Memory B cell (primary cell): ENCODE measurements at regions not wholly inside any gene's neighbourhood (a gene's known extent, or its start where the extent isn't known, plus 50 kb on each side); places are given as distances from the start of the nearest gene placed in this dataset.

Source experiments
- ATAC-seq: fragments of 150-1000 bp; cut with Tn5 transposase; 2 replicates; pipeline ENCODE4 v1.10.0; 2021; ENCODE audit warnings: low read depth, mild to moderate bottlenecking, moderate library complexity
- DNase-seq, 2 donors: peaks; one replicate each; pipeline ENCODE4 v3.0.0; 2022; ENCODE audit warnings: low spot score in 2 of 2
- H3K27ac Mint-ChIP-seq: one replicate; pipeline ENCODE4 v1.8.0; 2022; ENCODE audit warnings: mild to moderate bottlenecking, moderate library complexity, mixed read lengths
- H3K27me3 Mint-ChIP-seq: one replicate; pipeline ENCODE4 v1.8.0; 2022; ENCODE audit warnings: mixed read lengths
- H3K36me3 Mint-ChIP-seq: one replicate; pipeline ENCODE4 v1.8.0; 2022; ENCODE audit warnings: mild to moderate bottlenecking, mixed read lengths
- H3K4me1 Mint-ChIP-seq: one replicate; pipeline ENCODE4 v1.8.0; 2022; ENCODE audit warnings: mixed read lengths
- H3K4me3 Mint-ChIP-seq: one replicate; pipeline ENCODE4 v1.8.0; 2022; ENCODE audit warnings: mild to moderate bottlenecking, moderate library complexity, mixed read lengths
- H3K9me3 Mint-ChIP-seq: one replicate; pipeline ENCODE4 v1.8.0; 2022; ENCODE audit warnings: mixed read lengths

DNA sequence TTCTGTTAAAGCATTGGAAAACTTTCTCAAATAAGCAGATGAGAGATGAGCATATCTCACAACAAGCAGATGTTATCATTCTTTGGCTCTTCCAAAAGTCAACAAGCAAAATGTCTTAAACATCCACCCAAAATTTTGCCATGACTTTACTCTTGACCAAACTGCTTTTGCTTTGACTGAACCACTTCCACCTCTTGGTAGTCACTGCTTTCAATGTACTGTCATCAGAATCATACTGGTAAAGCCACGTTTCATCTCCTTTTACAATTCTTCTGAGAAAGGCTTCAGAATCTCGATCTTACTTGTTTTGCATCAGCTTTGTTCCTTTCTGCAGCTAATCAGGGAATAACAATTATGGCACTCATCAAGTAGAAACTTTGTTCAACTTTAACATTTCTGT lies 498.5 kb upstream of the GJE1 start:
- H3K4me3 Mint-ChIP-seq: no peak overlapping the region

GRCh38 chr6:141624301-141624700 lies 508.4 kb upstream of the GJE1 start:
- Mint-ChIP-seq H3K27me3 (no peaks in the 10 kb centered on the region), H3K4me1 (no peaks in the 10 kb centered on the region), H3K4me3 (no peak overlapping the region), H3K27ac (no peak overlapping the region), H3K36me3 (no peaks in the 10 kb centered on the region), H3K9me3 (peaks cover 6% of the 10 kb centered on the region)
- DNase-seq (no peak), ATAC-seq (no peak)

More for the DNA sequence above, 498.5 kb upstream of the GJE1 start:
- ATAC-seq (no peak), DNase-seq (no peak)
- H3K4me1 Mint-ChIP-seq: no peaks in the 10 kb centered on the region
- no peaks in the 10 kb centered on the region for H3K9me3 Mint-ChIP-seq
- no peaks in the 10 kb centered on the region for H3K27me3 Mint-ChIP-seq
- no peak overlapping the region for H3K27ac Mint-ChIP-seq
- H3K36me3 Mint-ChIP-seq: no peaks in the 10 kb centered on the region

GRCh38 chr6:141618180-141618581 lies 514.5 kb upstream of the GJE1 start:
- Mint-ChIP-seq H3K27ac (no peak overlapping the region), H3K36me3 (no peaks in the 10 kb centered on the region), H3K27me3 (no peaks in the 10 kb centered on the region), H3K4me3 (no peak overlapping the region), H3K9me3 (no peaks in the 10 kb centered on the region), H3K4me1 (no peaks in the 10 kb centered on the region)
- no peak for DNase-seq
- ATAC-seq: no peak

DNA sequence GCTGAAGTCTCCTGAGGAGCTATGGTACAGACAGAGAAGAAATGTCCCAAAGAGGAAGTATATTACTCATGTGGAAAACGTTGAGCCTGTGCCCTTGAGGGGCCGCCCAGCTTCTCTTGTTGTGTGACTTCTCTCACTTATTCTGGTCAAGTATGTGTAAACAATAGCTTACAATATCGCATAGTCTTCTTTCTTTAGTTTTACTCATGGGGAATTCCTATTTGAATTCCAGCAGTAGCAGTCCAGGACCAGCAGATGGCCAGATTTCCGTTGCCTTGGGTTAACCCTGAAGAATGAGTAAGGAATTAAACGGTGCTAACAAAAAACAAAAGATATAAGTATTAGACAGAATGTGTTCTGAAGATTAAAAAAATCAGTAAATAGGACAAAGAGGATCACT lies 522.0 kb upstream of the GJE1 start:
- ATAC-seq (no peak), DNase-seq (no peak)
- H3K4me1 Mint-ChIP-seq: no peaks in the 10 kb centered on the region
- no peak overlapping the region for H3K27ac Mint-ChIP-seq
- H3K36me3 Mint-ChIP-seq: no peaks in the 10 kb centered on the region
- H3K9me3 Mint-ChIP-seq: peaks cover 4% of the 10 kb centered on the region
- H3K4me3 Mint-ChIP-seq: no peak overlapping the region
- peaks cover 2% of the 10 kb centered on the region for H3K27me3 Mint-ChIP-seq

GRCh38 chr6:141607956-141608355 lies 524.8 kb upstream of the GJE1 start:
- Mint-ChIP-seq H3K9me3 (peaks cover 4% of the 10 kb centered on the region), H3K27ac (no peak overlapping the region), H3K27me3 (peaks cover 2% of the 10 kb centered on the region), H3K36me3 (no peaks in the 10 kb centered on the region), H3K4me1 (no peaks in the 10 kb centered on the region), H3K4me3 (no peak overlapping the region)
- ATAC-seq: no peak
- no peak for DNase-seq

DNA sequence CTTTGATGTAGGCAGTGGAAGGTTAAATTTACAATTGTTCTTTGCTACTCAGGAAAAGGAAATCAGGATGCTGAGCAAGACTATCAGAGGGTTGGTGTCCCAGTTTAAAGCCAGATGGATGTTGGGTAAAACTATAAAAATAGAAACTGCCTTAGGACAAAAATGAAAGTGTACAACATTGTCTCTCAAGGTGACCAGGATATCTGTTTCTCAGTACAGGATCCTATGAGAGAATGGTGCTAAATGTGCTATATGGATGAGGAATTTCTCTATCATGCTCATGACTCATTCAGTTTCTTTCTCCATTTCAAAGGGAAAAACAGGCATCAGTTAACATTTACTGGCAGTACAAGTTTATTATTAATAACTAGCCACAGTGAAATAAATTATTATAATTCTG lies 534.2 kb upstream of the GJE1 start:
- DNase-seq: no peak
- no peaks in the 10 kb centered on the region for H3K27me3 Mint-ChIP-seq
- peaks cover 1% of the 10 kb centered on the region for H3K9me3 Mint-ChIP-seq
- H3K4me3 Mint-ChIP-seq: no peak overlapping the region
- no peak overlapping the region for H3K27ac Mint-ChIP-seq
- H3K4me1 Mint-ChIP-seq: no peaks in the 10 kb centered on the region
- ATAC-seq: no peak
- no peaks in the 10 kb centered on the region for H3K36me3 Mint-ChIP-seq

GRCh38 chr6:141594874-141595273 lies 537.9 kb upstream of the GJE1 start:
- no peak for DNase-seq
- Mint-ChIP-seq H3K27ac (no peak overlapping the region), H3K27me3 (peaks cover 2% of the 10 kb centered on the region), H3K9me3 (no peaks in the 10 kb centered on the region), H3K4me3 (no peak overlapping the region), H3K36me3 (no peaks in the 10 kb centered on the region), H3K4me1 (no peaks in the 10 kb centered on the region)
- no peak for ATAC-seq

- ATAC-seq (no peak), DNase-seq (no peak)
- Mint-ChIP-seq H3K4me3 (no peak overlapping the region), H3K27me3 (peaks cover 2% of the 10 kb centered on the region), H3K9me3 (no peaks in the 10 kb centered on the region), H3K27ac (no peak overlapping the region), H3K36me3 (no peaks in the 10 kb centered on the region), H3K4me1 (no peaks in the 10 kb centered on the region)
Measured at GRCh38 chr6:141593311-141593710, 539.4 kb upstream of the GJE1 start.

DNA sequence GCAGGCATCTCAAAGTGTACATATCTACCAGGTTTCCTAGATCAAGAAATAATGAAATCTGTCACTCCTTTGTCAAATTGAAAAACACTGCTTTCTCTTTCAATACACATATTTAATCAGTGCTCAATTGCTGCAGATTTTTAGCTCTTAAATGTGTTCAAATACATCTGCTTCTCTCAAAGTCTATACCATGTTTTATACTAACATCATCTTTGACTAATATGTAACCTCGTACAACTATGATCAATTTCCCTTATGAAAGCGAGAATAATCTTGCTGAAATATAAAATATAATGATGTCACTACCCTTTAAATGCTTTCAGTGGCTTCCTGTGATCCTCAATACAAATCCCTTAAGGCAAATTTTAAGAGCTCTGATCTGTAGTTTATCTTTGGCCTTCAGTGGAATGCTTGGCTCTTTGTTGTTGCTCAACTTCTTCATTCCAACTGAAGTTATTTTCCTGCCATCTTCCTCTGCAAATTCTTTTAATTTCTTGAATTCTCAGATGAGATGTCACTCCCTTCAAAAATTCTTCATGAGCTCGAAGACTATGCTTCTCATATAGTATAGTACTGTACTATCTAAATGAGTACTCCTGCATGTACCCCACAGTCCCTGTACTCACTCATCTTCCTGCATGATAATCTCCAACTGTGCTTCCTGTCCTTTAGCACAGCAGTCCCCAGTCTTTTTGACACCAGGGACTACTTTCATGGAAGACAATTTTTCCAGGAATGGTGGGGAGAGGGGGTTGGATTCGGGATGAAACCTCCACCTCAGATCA lies 545.1 kb upstream of the GJE1 start:
- Mint-ChIP-seq H3K4me1 (no peaks in the 10 kb centered on the region), H3K4me3 (no peak overlapping the region), H3K27ac (no peak overlapping the region), H3K9me3 (no peaks in the 10 kb centered on the region), H3K36me3 (no peaks in the 10 kb centered on the region), H3K27me3 (peaks cover 2% of the 10 kb centered on the region)
- DNase-seq (no peak), ATAC-seq (no peak)

GRCh38 chr6:141580988-141581552 lies 551.7 kb upstream of the GJE1 start:
- Mint-ChIP-seq H3K4me1 (no peaks in the 10 kb centered on the region), H3K9me3 (no peaks in the 10 kb centered on the region), H3K27me3 (no peaks in the 10 kb centered on the region)

GRCh38 chr6:141580131-141580530 lies 552.6 kb upstream of the GJE1 start:
- DNase-seq: no peak
- H3K4me3 Mint-ChIP-seq: no peak overlapping the region
- no peaks in the 10 kb centered on the region for H3K4me1 Mint-ChIP-seq
- no peaks in the 10 kb centered on the region for H3K9me3 Mint-ChIP-seq
- no peaks in the 10 kb centered on the region for H3K27me3 Mint-ChIP-seq
- ATAC-seq: no peak
- H3K36me3 Mint-ChIP-seq: no peaks in the 10 kb centered on the region
- H3K27ac Mint-ChIP-seq: no peak overlapping the region

More at GRCh38 chr6:141580988-141581552, 551.7 kb upstream of the GJE1 start:
- no peak overlapping the region for H3K4me3 Mint-ChIP-seq
- H3K36me3 Mint-ChIP-seq: no peaks in the 10 kb centered on the region
- no peak overlapping the region for H3K27ac Mint-ChIP-seq
- DNase-seq (no peak), ATAC-seq (no peak)

DNA sequence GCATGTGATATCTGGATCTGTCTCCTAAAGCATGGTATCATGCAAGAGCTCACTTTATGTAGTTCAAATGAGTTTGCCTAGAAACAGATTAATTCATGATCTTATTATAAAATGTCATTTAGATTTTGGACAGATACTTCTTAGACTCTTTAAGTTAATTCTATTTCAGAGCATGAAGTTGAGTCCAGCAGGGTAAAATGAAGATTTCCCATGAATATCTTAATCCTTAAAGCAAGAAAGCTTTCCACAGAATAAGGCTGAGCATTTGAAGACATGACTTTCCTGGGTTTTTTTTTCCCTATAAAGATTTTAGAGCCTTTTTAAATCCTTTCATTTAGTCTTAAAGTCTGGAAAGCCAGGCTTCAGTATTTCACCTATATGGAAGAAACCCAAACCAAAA lies 556.0 kb upstream of the GJE1 start:
- no peaks in the 10 kb centered on the region for H3K9me3 Mint-ChIP-seq
- no peak for ATAC-seq

DNA sequence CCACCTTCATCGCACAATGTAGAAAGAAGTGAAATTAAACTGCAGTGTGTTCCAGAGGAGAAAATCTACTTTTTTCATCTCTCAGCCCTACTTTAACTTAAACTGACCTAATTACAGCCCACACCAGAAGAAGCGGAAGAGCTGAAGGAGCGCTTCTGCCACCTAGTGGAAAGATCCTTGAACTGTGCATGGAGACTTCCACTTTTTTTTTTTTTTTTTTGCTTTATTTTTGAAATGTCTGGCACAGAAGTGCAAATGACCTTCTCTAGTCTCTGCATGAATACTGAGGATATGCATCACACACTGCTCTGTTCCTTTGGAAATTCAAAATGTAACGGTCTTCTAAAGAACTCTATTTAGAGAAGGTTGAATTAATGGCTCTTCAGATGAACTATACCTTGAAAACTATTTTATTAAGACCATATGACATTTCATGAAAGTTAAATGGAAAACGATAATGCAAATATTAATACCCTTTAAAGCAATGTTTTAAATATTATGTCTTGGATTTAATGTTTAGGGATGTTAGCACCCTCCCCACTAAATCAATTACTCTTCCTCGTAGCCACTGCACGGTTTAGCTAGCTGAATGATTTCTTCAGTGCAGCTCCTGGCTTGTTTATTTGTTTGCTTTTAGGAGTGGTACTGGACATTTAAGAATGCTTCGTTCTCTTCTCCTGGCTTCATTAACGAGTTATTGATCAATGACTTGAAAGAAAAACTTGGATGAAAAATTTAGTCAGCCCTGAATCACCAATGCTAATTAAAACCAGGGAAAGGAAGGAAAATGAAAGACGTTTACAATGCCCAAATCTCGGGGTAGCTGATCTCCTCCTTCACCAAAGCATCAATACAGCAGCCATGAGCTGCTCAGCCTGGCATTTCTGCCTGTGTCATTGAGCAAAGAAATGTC lies 569.6 kb upstream of the GJE1 start:
- Mint-ChIP-seq H3K36me3 (no peaks in the 10 kb centered on the region), H3K9me3 (no peaks in the 10 kb centered on the region), H3K4me1 (peaks cover 8% of the 10 kb centered on the region), H3K4me3 (peak overlapping the region; percentile 80), H3K27me3 (peaks cover 4% of the 10 kb centered on the region), H3K27ac (peak overlapping the region; percentile 74)
- ATAC-seq (peak; percentile 92), DNase-seq (peak; percentile 45 to 64)

More for the DNA sequence above, 556.0 kb upstream of the GJE1 start:
- Mint-ChIP-seq H3K4me1 (no peaks in the 10 kb centered on the region), H3K36me3 (no peaks in the 10 kb centered on the region), H3K27ac (no peak overlapping the region), H3K4me3 (no peak overlapping the region), H3K27me3 (no peaks in the 10 kb centered on the region)
- DNase-seq: no peak

GRCh38 chr6:141562186-141562811 lies 570.4 kb upstream of the GJE1 start:
- Mint-ChIP-seq H3K9me3 (no peaks in the 10 kb centered on the region), H3K27ac (peak overlapping the region; percentile 74), H3K4me1 (peaks cover 8% of the 10 kb centered on the region), H3K36me3 (no peaks in the 10 kb centered on the region), H3K4me3 (peak overlapping the region; percentile 80), H3K27me3 (peaks cover 4% of the 10 kb centered on the region)
- DNase-seq: peak in 1 of 2 donors; percentile 16
- ATAC-seq: peak; percentile 34
